GM23338 (cell line): ENCODE measurements at regions not wholly inside any gene's neighbourhood (a gene's known extent, or its start where the extent isn't known, plus 50 kb on each side); places are given as distances from the start of the nearest gene placed in this dataset.

Experiments
- ATAC-seq: fragments of 200-7000 bp; cut with Tn5 transposase; 3 replicates; pipeline ENCODE4 v1.9.1; 2020
- DNase-seq: peaks from one replicate; pipeline ENCODE4 v3.0.0-alpha.2; 2015; ENCODE audit warnings: low spot score
- H2AFZ ChIP-seq: fragments of 200-600 bp; sonication (generic); 2 replicates; pipeline ENCODE4 v1.8.0; 2016; ENCODE audit warnings: antibody characterized with exemption, mild to moderate bottlenecking, moderate library complexity
- H3F3A ChIP-seq: fragments of 200-600 bp; sonication (generic); replicated peaks from 2 replicates; pipeline ENCODE4 v1.8.0; 2017; ENCODE audit warnings: antibody characterized with exemption, mixed run types, low read depth
- H3K27ac ChIP-seq: fragments of 200-600 bp; sonication (generic); 2 replicates; pipeline ENCODE4 v1.6.1; 2016; ENCODE audit warnings: low read depth
- H3K27me3 ChIP-seq: fragments of 200-600 bp; sonication (generic); 2 replicates; pipeline ENCODE4 v1.8.0; 2016; ENCODE audit warnings: mild to moderate bottlenecking, mixed run types, moderate library complexity; ENCODE audit not compliant: insufficient read depth
- H3K36me3 ChIP-seq: fragments of 200-600 bp; sonication (generic); 2 replicates; pipeline ENCODE4 v1.8.0; 2016; ENCODE audit warnings: mild to moderate bottlenecking; ENCODE audit not compliant: insufficient read depth
- H3K4me1 ChIP-seq: fragments of 200-600 bp; sonication (generic); 2 replicates; pipeline ENCODE4 v1.8.0; 2016; ENCODE audit warnings: mild to moderate bottlenecking, moderate library complexity; ENCODE audit not compliant: insufficient read depth
- H3K4me2 ChIP-seq: fragments of 200-600 bp; sonication (generic); 2 replicates; pipeline ENCODE4 v1.7.1; 2017; ENCODE audit warnings: mixed run types
- H3K4me3 ChIP-seq: fragments of 200-600 bp; sonication (generic); 2 replicates; pipeline ENCODE4 v1.6.1; 2016; ENCODE audit warnings: mixed run types
- H3K79me2 ChIP-seq: fragments of 200-600 bp; sonication (generic); replicated peaks from 2 replicates; pipeline ENCODE4 v1.8.0; 2017; ENCODE audit warnings: mild to moderate bottlenecking; ENCODE audit not compliant: insufficient read depth
- H3K9me2 ChIP-seq: fragments of 200-600 bp; sonication (generic); 2 replicates; pipeline ENCODE4 v1.8.0; 2017; ENCODE audit not compliant: insufficient read depth
- H4K20me1 ChIP-seq: fragments of 200-600 bp; sonication (generic); replicated peaks from 2 replicates; pipeline ENCODE4 v1.8.0; 2017; ENCODE audit warnings: mild to moderate bottlenecking; ENCODE audit not compliant: insufficient read depth
- H3K27ac Mint-ChIP-seq: 2 replicates; pipeline ENCODE4 v1.8.0; 2020; ENCODE audit warnings: inconsistent platforms, mild to moderate bottlenecking, moderate library complexity, mixed read lengths
- H3K27me3 Mint-ChIP-seq: 3 replicates; pipeline ENCODE4 v1.8.0; 2022; ENCODE audit warnings: low read depth, mild to moderate bottlenecking, moderate library complexity, mixed read lengths, inconsistent platforms; ENCODE audit not compliant: insufficient read depth, poor library complexity
- H3K36me3 Mint-ChIP-seq: 3 replicates; pipeline ENCODE4 v1.8.0; 2021; ENCODE audit warnings: low read depth, mild to moderate bottlenecking, inconsistent platforms, moderate library complexity, mixed read lengths
- H3K4me1 Mint-ChIP-seq: 3 replicates; pipeline ENCODE4 v1.8.0; 2020; ENCODE audit warnings: mild to moderate bottlenecking, inconsistent platforms, mixed read lengths
- H3K4me3 Mint-ChIP-seq: 3 replicates; pipeline ENCODE4 v1.8.0; 2021; ENCODE audit warnings: moderate library complexity, mild to moderate bottlenecking, inconsistent platforms, mixed read lengths
- H3K9me3 Mint-ChIP-seq: 3 replicates; pipeline ENCODE4 v1.8.0; 2020; ENCODE audit warnings: moderate library complexity, mild to moderate bottlenecking, inconsistent platforms, mixed read lengths
- CREB1 ChIP-seq: fragments of 250-450 bp; sonication (Bioruptor Pico); IDR thresholded peaks from 2 replicates; pipeline ENCODE4 v1.5.0; 2020; ENCODE audit warnings: low read depth, mild to moderate bottlenecking, moderate library complexity
- CTCF ChIP-seq, 2 experiments: fragments of 200-600 bp in 1 of 2; sonication (generic) in 1 of 2; conservative IDR thresholded peaks; 2 replicates each; pipeline versions ENCODE4 v1.5.1 to v1.6.1; 2016 to 2017; ENCODE audit warnings: antibody characterized with exemption in 2 of 2, low read depth in 2 of 2, mild to moderate bottlenecking in 2 of 2, moderate library complexity in 1 of 2
- EZH2phosphoT487 ChIP-seq: fragments of 200-600 bp; sonication (generic); IDR thresholded peaks from one replicate; pipeline ENCODE4 v1.8.1; 2018; ENCODE audit warnings: antibody characterized with exemption; ENCODE audit not compliant: unreplicated experiment
- JUNB ChIP-seq: IDR thresholded peaks from one replicate; pipeline ENCODE4 v1.6.1; 2016; ENCODE audit warnings: antibody characterized with exemption; ENCODE audit not compliant: unreplicated experiment
- POLR2AphosphoS5 ChIP-seq: IDR thresholded peaks from 2 replicates; pipeline ENCODE4 v1.6.1; 2016; ENCODE audit warnings: antibody characterized with exemption, low read depth
- REST ChIP-seq: IDR thresholded peaks from one replicate; pipeline ENCODE4 v1.6.1; 2018; ENCODE audit warnings: antibody characterized with exemption; ENCODE audit not compliant: unreplicated experiment
- ZNF114 ChIP-seq: fragments of 250-450 bp; sonication (Bioruptor Pico); IDR thresholded peaks from 2 replicates; pipeline ENCODE4 v1.5.0; 2020; ENCODE audit warnings: mild to moderate bottlenecking, moderate library complexity
- ZNF331 ChIP-seq: fragments of 250-450 bp; sonication (Bioruptor Pico); IDR thresholded peaks from 2 replicates; pipeline ENCODE4 v1.5.0; 2020; ENCODE audit warnings: low read depth, mild to moderate bottlenecking, moderate library complexity
- ZNF462 ChIP-seq: fragments of 250-450 bp; sonication (Bioruptor Pico); IDR thresholded peaks from 2 replicates; pipeline ENCODE4 v1.5.0; 2020; ENCODE audit warnings: mild to moderate bottlenecking, moderate library complexity
- TF ChIP-seq, protein P1 (sequence below): IDR thresholded peaks from 2 replicates; pipeline ENCODE4 v1.6.1; 2016; ENCODE audit warnings: antibody characterized with exemption

- Histone ChIP-seq H3K4me1 (peaks cover 27% of the 10 kb centered on the region), H3K27me3 (peaks cover 31% of the 10 kb centered on the region), H3K4me3 (no peak overlapping the region), H3K4me2 (no peak overlapping the region), H3K36me3 (no peaks in the 10 kb centered on the region), H2AFZ (no peak overlapping the region), H3K79me2 (no peaks in the 10 kb centered on the region), H4K20me1 (no peaks in the 10 kb centered on the region), H3K27ac (no peak overlapping the region), H3K9me2 (peaks cover 5% of the 10 kb centered on the region; the same call in 1 of the 2 replicates), H3F3A (peaks cover 11% of the 10 kb centered on the region)
- TF ChIP-seq CTCF (conservative IDR thresholded peaks at IDR 0.05; ENCODE audit: low read depth in 2 of 2) (no peak), ZNF114 (CRISPR knock-in tag) (no peak), ZNF331 (CRISPR knock-in tag) (no peak), EZH2phosphoT487 (no peak), REST (no peak), ZNF462 (CRISPR knock-in tag) (no peak), POLR2AphosphoS5 (no peak), JUNB (no peak), CREB1 (no peak)
- TF ChIP-seq, protein P1, sequence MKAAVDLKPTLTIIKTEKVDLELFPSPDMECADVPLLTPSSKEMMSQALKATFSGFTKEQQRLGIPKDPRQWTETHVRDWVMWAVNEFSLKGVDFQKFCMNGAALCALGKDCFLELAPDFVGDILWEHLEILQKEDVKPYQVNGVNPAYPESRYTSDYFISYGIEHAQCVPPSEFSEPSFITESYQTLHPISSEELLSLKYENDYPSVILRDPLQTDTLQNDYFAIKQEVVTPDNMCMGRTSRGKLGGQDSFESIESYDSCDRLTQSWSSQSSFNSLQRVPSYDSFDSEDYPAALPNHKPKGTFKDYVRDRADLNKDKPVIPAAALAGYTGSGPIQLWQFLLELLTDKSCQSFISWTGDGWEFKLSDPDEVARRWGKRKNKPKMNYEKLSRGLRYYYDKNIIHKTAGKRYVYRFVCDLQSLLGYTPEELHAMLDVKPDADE = no peak
- H3K27me3 Mint-ChIP-seq = peaks cover 21% of the 10 kb centered on the region
- H3K4me1 Mint-ChIP-seq = peaks cover 28% of the 10 kb centered on the region
- no peak for ATAC-seq
- H3K27ac Mint-ChIP-seq = no peak overlapping the region
- H3K4me3 Mint-ChIP-seq = no peak overlapping the region
- H3K9me3 Mint-ChIP-seq = peaks cover 13% of the 10 kb centered on the region
- H3K36me3 Mint-ChIP-seq = peaks cover 20% of the 10 kb centered on the region; the same call in 2 of the 3 replicates
- DNase-seq = no peak
Measured at GRCh38 chr5:124584991-124585715, 161.3 kb downstream of the ZNF608 start.
